GM18502 (cell line): ENCODE measurements at regions not wholly inside any gene's neighbourhood (a gene's known extent, or its start where the extent isn't known, plus 50 kb on each side); places are given as distances from the start of the nearest gene placed in this dataset.
"Not testable (repeated sequence)": the region's sequence is repeated elsewhere in the genome, so short reads cannot be mapped to it uniquely, and the experiment has no call there.

Source experiments
- ATAC-seq: cut with Tn5 transposase; IDR thresholded peaks from one replicate; pipeline ENCODE4 v1.9.1; 2021; ENCODE audit warnings: mild to moderate bottlenecking; ENCODE audit not compliant: unreplicated experiment, poor library complexity

- no peak for ATAC-seq
Observed at GRCh38 chr7:131941291-131941690, 384.9 kb upstream of the PODXL start.

DNA sequence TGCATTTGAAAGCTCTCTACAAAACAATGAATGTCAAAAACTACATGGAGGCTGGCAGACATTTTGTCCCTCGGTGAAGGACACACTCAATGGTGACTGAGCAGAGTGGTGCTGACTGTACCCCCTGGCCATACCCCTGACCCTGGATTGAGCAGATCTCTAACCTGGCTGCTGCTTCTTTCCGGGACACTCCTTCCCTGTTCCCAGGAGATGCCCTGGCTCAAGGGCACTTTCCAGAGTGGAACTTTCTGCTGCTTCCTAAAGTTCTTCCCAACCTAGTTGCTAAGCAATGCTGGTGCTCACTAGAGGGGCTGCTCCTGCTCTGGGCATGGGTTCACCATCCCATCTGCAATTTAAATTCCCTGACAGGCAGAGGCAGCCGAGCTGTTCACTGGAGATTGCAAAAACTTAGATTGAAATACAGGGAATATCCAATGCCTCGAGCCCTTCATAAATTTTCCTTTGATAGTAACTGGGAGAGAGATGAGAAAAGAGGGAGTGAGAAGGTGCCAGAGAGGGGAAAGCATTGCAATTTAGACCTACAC, 384.3 kb upstream of the PODXL start:
- no peak for ATAC-seq

GRCh38 chr7:131938788-131939187, 382.4 kb upstream of the PODXL start:
- ATAC-seq = not testable (repeated sequence)

GRCh38 chr7:131937868-131938267, 381.4 kb upstream of the PODXL start:
- no peak for ATAC-seq

DNA sequence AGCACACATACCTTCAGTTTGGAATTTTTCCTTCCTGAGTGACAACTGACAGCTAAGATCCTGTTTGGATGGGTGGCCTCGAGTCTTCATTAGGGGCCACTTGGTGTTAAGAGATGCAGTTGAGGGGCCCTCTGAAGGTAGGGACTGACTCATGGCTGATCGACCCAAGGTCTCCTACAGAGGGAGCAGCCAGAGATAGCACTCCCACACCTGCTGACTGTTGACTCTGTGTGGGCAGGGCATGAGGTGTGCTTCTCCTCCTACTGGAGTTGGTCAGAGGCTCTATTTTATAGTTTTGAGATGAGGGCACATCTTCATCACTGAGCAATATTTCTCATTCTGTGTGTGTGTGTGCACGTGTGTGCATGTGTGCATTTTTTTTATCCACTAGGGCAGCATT, 378.8 kb upstream of the PODXL start:
- ATAC-seq = no peak

DNA sequence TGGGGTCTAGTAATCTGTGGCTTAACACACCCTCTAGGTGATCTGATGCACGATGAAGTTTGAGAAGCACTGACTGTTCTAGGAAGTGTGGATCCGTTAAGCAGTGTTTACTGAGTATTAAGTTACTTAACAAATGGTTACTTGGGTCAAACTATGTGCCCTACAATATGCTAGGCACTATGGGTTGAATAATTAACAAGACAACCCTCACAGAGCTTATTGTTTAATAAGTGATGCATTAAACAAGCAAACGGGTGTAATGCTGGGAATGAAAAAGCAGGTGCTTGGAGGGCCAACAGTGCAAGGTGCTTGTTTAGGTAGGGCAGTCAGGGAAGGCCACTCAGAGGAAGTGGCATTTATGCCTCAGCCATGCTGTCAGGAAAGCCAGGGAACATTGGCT, 378.0 kb upstream of the PODXL start:
- no peak for ATAC-seq

DNA sequence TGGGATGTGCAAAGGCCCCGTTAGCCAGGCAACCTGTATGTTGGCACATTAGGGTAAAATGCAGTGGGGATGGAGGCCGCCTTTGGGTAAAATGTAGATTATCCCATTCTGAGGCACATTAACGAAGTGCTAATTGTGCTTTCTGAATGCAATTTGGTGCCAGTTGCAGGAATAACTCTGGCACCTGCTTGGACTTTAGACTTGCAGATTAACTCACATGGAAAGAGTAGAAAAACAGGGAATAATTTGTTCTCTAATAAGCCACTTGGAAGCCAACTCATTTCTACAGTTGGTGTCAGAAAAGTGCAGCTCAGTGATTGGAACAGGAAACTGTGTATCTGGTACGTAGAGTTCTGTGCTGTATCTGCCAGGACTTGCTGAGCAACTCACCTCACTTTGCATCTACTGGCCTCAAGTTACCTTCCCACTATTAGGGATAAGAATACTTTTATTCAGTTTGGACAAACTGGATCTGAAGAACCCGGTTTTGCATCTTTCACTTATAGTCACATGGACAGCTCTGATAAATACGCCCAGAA, 377.4 kb upstream of the PODXL start:
- ATAC-seq = no peak

DNA sequence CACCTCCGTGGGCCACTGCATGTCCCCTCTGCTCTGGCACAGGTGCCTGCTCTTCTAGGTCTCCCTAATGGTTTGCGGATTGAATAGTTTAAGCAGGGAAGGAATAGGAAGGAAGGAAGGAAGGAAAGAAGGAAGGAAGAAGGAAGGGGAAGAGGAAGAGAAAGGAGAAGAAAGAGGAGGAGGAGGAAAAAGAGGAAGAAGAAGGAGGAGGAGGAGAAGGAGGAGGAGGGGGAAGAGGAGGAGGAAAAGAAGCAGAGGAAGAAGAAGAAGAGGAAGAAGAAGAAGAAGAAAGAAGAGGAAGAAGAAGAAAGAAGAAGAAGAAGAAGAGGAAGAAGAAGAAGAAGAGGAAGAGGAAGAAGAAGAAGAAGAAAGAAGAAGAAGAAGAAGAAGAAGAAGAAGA, 376.8 kb upstream of the PODXL start:
- ATAC-seq = not testable (repeated sequence)

- ATAC-seq = no peak
Observed at GRCh38 chr7:131932271-131932670, 375.8 kb upstream of the PODXL start.

DNA sequence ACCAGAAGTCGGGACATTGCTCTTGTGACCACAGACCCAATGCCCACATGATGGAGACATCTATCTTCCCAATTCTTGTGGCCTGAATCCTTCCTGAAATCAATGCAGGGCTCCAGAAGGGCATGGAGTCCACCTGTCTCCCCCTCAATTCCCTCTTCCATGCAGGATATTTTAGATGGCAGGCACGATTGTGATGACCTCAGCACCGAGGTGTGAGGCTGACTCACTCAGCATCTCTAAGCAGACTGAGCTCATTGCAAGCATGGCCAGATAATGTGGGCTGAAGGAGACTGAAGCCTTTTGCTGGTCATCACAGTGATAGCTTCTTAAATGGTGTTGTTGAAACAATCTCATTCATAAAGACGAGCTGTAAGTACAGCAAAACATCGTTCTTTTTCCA, 374.9 kb upstream of the PODXL start:
- no peak for ATAC-seq

DNA sequence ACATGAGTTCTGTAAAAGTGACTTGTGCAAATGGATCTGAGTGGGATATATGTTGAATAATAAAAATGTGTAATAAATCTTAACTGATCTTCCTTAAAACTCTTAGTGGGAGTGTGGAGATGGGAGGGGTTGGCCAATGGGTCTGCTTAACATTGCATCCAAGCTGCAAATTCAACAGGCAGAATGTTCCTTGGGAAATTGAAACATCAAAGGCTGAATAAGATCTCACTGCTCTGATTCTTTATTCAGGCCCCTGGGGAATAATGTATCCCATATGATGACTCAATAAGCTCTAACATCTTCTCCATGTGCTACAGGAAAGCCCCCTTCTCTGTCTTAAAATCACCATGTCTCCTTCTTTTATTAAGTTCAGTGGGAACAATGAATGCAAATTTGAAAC, 373.2 kb upstream of the PODXL start:
- no peak for ATAC-seq

GRCh38 chr7:131927770-131928423, 371.5 kb upstream of the PODXL start:
- no peak for ATAC-seq

- no peak for ATAC-seq
Observed at GRCh38 chr7:131925636-131926035, 369.2 kb upstream of the PODXL start.

DNA sequence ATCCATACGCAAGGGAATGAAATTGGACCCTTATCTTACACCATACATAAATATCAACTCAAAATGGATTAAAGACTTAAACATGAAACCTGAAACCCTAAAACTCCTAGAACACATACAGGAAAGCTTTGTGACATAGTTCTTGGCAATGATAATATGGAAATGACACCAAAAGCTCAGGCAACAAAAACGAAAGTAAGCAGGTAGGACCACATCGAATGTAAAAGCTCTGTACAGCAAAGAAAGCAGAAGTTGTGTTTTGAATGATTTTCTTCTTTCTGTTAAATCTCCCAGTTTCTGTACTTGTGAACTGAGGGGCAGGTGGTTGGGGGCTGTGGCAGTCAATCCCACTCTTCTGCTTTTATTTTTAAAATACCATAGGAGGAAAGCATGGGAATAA, 368.4 kb upstream of the PODXL start:
- no peak for ATAC-seq

DNA sequence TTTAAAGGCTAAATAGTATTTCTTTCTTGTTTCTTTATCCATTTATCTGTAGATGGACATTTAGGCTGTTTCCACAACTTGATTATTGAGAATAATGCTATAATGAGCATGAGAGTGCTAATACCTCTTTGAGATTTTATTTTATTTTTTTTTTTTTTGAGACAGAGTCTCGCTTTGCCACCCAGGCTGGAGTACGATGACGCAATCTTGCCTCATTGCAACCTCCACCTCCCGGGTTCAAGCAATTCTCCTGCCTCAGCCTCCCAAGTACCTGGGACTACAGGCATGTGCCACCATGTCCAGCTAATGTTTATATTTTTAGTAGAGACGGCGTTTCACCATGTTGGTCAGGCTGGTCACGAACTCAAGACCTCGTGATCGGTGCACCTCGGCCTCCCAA, 366.5 kb upstream of the PODXL start:
- ATAC-seq = not testable (repeated sequence)

GRCh38 chr7:131921016-131921415, 364.6 kb upstream of the PODXL start:
- ATAC-seq = no peak

DNA sequence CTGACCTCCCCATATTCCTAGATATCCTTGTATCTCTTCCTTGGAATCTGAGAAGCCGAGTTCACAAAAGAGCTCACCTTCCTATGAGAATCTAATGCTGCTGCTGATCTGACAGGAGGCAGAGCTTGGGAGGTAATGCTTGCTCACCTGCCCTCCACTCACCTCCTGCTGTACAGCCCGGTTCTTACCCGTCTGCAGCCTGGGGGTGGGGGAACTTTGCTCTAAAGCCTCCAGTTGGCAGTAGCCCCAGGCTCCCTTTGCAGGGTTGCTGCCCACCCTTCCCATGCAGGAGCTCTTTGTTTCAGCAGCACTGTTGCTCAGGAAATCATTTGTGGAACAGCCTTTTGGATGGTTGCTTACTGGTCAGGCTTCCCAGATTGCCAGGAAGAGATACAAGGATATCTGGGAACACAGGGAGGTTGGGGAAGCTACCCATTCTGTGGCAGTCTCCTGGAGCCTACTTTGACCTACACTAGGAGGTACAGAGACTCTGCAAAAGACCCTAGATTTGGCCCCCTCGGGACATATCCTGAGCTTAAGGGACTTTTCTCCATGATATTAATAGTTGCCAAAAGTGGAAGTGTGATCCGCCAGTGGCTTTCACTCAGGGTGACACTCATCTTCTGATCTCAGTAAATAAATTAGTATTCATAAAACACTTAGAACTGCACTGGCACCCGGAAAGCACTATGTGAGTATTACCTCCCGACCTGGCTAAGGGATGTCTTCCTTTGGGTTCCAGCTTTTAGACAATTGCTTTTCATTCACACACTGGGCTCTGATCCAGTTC, 363.7 kb upstream of the PODXL start:
- ATAC-seq = peak; percentile 82

GRCh38 chr7:131911112-131911511, 354.7 kb upstream of the PODXL start:
- no peak for ATAC-seq

DNA sequence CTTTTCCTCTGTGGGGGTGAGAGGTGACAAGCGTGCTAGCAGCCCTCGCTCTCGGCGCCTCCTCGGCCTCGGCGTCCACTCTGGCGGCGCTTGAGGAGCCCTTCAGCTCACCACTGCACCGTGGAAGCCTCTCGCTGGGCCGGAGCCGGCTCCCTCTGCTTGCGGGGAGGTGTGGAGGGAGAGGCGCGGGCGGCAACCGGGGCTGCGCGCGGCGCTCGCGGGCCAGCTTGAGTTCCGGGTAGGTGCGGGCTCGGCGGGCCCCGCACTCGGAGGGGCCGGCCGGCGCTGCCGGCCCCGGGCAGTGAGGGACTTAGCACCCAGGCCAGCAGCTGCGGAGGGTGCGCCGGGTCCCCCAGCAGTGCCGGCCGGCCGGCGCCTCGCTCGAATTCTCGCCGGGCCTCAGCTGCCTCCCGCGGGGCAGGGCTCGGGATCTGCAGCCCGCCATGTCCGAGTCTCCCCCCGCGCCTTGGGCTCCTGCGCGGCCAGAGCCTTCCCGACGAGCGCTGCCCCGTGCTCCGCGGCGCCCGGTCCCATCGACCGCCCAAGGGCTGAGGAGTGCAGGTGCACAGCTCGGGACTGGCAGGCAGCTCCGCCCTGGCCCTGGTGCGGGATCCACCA, 352.8 kb upstream of the PODXL start:
- ATAC-seq = no peak

DNA sequence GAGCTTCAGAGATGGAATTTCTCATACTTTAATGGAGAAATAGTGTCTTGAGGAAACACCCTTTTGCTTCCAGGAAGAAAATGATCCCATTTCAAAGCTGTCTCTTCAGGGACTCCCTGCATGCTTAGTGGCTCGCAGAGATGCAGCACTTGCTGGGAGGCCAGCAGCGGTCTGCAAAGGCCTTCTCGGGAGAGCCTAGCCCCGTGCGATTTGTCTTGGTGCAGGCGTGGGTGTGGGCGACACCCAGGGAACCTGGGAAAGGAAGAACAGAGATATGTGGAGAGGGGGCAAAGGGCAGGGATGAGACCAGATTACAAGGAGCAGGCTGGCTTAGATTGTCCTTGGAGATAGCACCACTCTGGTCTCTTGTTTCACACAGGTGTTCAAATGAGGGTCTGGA, 352.3 kb upstream of the PODXL start:
- ATAC-seq = no peak

GRCh38 chr7:131905471-131905973, 349.1 kb upstream of the PODXL start:
- no peak for ATAC-seq
